ENCODE measurements at regions not wholly inside any gene's neighbourhood (a gene's known extent, or its start where the extent isn't known, plus 50 kb on each side); places are given as distances from the start of the nearest gene placed in this dataset.

GRCh38 chr5:74432216-74432615 is 208.3 kb downstream of the ENC1 start:
- ChIA-PET POLR2A (no interaction called here), CTCF (interaction anchor here (0.6 kb wide), 1 partner anchor 209 kb away, joined by 4 read pairs; no protein-coding TSS in a partner anchor)
- DNase-seq (ENCODE audit: low read depth, low spot score) = no peak
- Histone ChIP-seq H3K4me3 (ENCODE audit: low read depth, low read length) (no peak overlapping the region), H3K9me3 (ENCODE audit: control insufficient read depth, insufficient read depth, low read length) (peaks cover 3% of the 10 kb centered on the region; the same call in 1 of the 2 replicates), H3K27ac (ENCODE audit: low read depth, low read length) (no peak overlapping the region), H3K27me3 (ENCODE audit: control insufficient read depth, insufficient read depth, low read length) (no peaks in the 10 kb centered on the region)
- no peak for TF ChIP-seq CTCF (IDR thresholded peaks at IDR 0.05; ENCODE audit: low read depth, low read length)

GRCh38 chr5:74431290-74431669 is 209.2 kb downstream of the ENC1 start:
- Histone ChIP-seq H3K27me3 (ENCODE audit: control insufficient read depth, insufficient read depth, low read length) (no peaks in the 10 kb centered on the region), H3K9me3 (ENCODE audit: control insufficient read depth, insufficient read depth, low read length) (peaks cover 3% of the 10 kb centered on the region; the same call in 1 of the 2 replicates), H3K27ac (ENCODE audit: low read depth, low read length) (no peak overlapping the region), H3K4me3 (ENCODE audit: low read depth, low read length) (no peak overlapping the region)
- ChIA-PET CTCF (interaction anchor here (0.5 kb wide), 1 partner anchor 113 kb away, joined by 3 read pairs; no protein-coding TSS in a partner anchor), POLR2A (no interaction called here)
- TF ChIP-seq CTCF (IDR thresholded peaks at IDR 0.05; ENCODE audit: low read depth, low read length) = no peak
- DNase-seq (ENCODE audit: low read depth, low spot score) = no peak

GRCh38 chr5:74430631-74431289 is 209.8 kb downstream of the ENC1 start:
- TF ChIP-seq CTCF (IDR thresholded peaks at IDR 0.05; ENCODE audit: low read depth, low read length) = no peak
- Histone ChIP-seq H3K27me3 (ENCODE audit: control insufficient read depth, insufficient read depth, low read length) (no peaks in the 10 kb centered on the region), H3K9me3 (ENCODE audit: control insufficient read depth, insufficient read depth, low read length) (peaks cover 3% of the 10 kb centered on the region; the same call in 1 of the 2 replicates), H3K27ac (ENCODE audit: low read depth, low read length) (no peak overlapping the region), H3K4me3 (ENCODE audit: low read depth, low read length) (no peak overlapping the region)
- ChIA-PET CTCF (interaction anchor here (0.5 kb wide), 1 partner anchor 113 kb away, joined by 3 read pairs; no protein-coding TSS in a partner anchor), POLR2A (no interaction called here)
- DNase-seq (ENCODE audit: low read depth, low spot score) = no peak

GRCh38 chr5:74429495-74429894 is 211.0 kb downstream of the ENC1 start:
- no peak overlapping the region for H3K4me3 ChIP-seq (ENCODE audit: low read depth, low read length)
- no peaks in the 10 kb centered on the region for H3K27me3 ChIP-seq (ENCODE audit: control insufficient read depth, insufficient read depth, low read length)
- H3K27ac ChIP-seq (ENCODE audit: low read depth, low read length) = no peak overlapping the region
- TF ChIP-seq CTCF (IDR thresholded peaks at IDR 0.05; ENCODE audit: low read depth, low read length) = no peak
- POLR2A ChIA-PET = no interaction called here
- no peak for DNase-seq (ENCODE audit: low read depth, low spot score)
- H3K9me3 ChIP-seq (ENCODE audit: control insufficient read depth, insufficient read depth, low read length) = peaks cover 3% of the 10 kb centered on the region; the same call in 1 of the 2 replicates
- CTCF ChIA-PET = interaction anchor here (1.1 kb wide), 1 partner anchor 9 kb away, joined by 3 read pairs; no protein-coding TSS in a partner anchor

- no peak for DNase-seq (ENCODE audit: low read depth, low spot score)
- H3K9me3 ChIP-seq (ENCODE audit: control insufficient read depth, insufficient read depth, low read length) = peaks cover 3% of the 10 kb centered on the region; the same call in 1 of the 2 replicates
- TF ChIP-seq CTCF (IDR thresholded peaks at IDR 0.05; ENCODE audit: low read depth, low read length) = no peak
- ChIA-PET CTCF (interaction anchor here (1.1 kb wide), 1 partner anchor 10 kb away, joined by 3 read pairs; no protein-coding TSS in a partner anchor), POLR2A (no interaction called here)
- no peak overlapping the region for H3K27ac ChIP-seq (ENCODE audit: low read depth, low read length)
- H3K27me3 ChIP-seq (ENCODE audit: control insufficient read depth, insufficient read depth, low read length) = no peaks in the 10 kb centered on the region
- H3K4me3 ChIP-seq (ENCODE audit: low read depth, low read length) = no peak overlapping the region
These were observed 211.7 kb downstream of the ENC1 start for GRCh38 chr5:74428876-74429275.
